Stomach (tissue), 8 donors: ENCODE measurements at regions not wholly inside any gene's neighbourhood (a gene's known extent, or its start where the extent isn't known, plus 50 kb on each side); places are given as distances from the start of the nearest gene placed in this dataset.

Source experiments
- DNase-seq, 2 donors: peaks; one replicate each; pipeline versions ENCODE4 v3.0.0 to v3.0.0-alpha.2; 2013 to 2019
- H3K27ac ChIP-seq, 5 donors: fragments of 200-600 bp in 4 of 5; sonication (generic) in 4 of 5; one replicate each; pipeline ENCODE4 v1.5.1; 2013 to 2019; ENCODE audit warnings: mild to moderate bottlenecking in 1 of 5, moderate library complexity in 1 of 5
- H3K27me3 ChIP-seq, 3 donors: fragments of 200-600 bp; sonication (generic); one replicate each; pipeline ENCODE4 v1.5.1; 2017 to 2019; ENCODE audit warnings: mixed run types in 1 of 3
- H3K36me3 ChIP-seq, 4 donors: fragments of 200-600 bp; sonication (generic); 1 replicate in 3 of 4; 2 replicates in 1 of 4; pipeline ENCODE4 v1.5.1; 2016 to 2019
- H3K4me1 ChIP-seq, 4 donors: fragments of 200-600 bp; sonication (generic); one replicate each; pipeline ENCODE4 v1.5.1; 2016 to 2019
- H3K4me3 ChIP-seq, 4 donors: fragments of 200-600 bp; sonication (generic) in 3 of 4; one replicate each; pipeline ENCODE4 v1.5.1; 2016 to 2019; ENCODE audit warnings: mild to moderate bottlenecking in 1 of 4
- H3K9me3 ChIP-seq, 4 donors: fragments of 200-600 bp; sonication (generic); one replicate each; pipeline ENCODE4 v1.5.1; 2016 to 2019
- CTCF ChIP-seq, 7 experiments: fragments of 450-650 bp in 4 of 7; fragments of 200-600 bp in 3 of 7; sonication (generic) in 3 of 7; IDR thresholded peaks; one replicate each; pipeline ENCODE4 v1.5.1; 2016 to 2019; ENCODE audit warnings: antibody characterized with exemption in 7 of 7, control low read depth in 2 of 7, mild to moderate bottlenecking in 1 of 7
- EP300 ChIP-seq: sonication (generic); formaldehyde crosslinking; IDR thresholded peaks from one replicate; pipeline ENCODE4 v1.6.1; 2017; ENCODE audit warnings: antibody characterized with exemption
- POLR2A ChIP-seq, 4 donors: fragments of 450-650 bp; IDR thresholded peaks; one replicate each; pipeline ENCODE4 v1.6.1; 2016; ENCODE audit warnings: antibody characterized with exemption in 4 of 4, control low read depth in 2 of 4, mild to moderate bottlenecking in 1 of 4, moderate library complexity in 1 of 4
- POLR2AphosphoS5 ChIP-seq, 3 donors: sonication (generic); formaldehyde crosslinking; IDR thresholded peaks; one replicate each; pipeline ENCODE4 v1.6.1; 2016; ENCODE audit warnings: antibody characterized with exemption in 3 of 3
- WGBS, 5 donors: extraction: QIAGEN DNeasy Blood & Tissue Kit in 3 of 5; methylation state at CpG; one replicate each; pipeline versions ENCODE4 v1.1.5 to v1.1.7; 2013 to 2018; 5-methylcytosine and 5-hydroxymethylcytosine counted together
- intact Hi-C: fragments of 100-400 bp; cut with DNase I; formaldehyde crosslinking; loops from one replicate; pipeline ENCODE4 v1.15.1; 2023; ENCODE audit warnings: low total_unique reads
- donor health status: healthy with polysubstance abuse.
- donor health status: Bipolar disorder and iron deficiency.
- donor health status: healthy.

- no peaks in the 10 kb centered on the region for H3K27me3 ChIP-seq
- 48 to 68% (median 56%) methylated on average over 1 of the region's 1 CpG for WGBS, 5 donors
- intact Hi-C loops, result no loop called here
- H3K36me3 ChIP-seq, result no peaks in the 10 kb centered on the region
- DNase-seq, result no peak
- peaks cover 0 to 4% (median 0%) of the 10 kb centered on the region in 4 donors for H3K4me1 ChIP-seq
- H3K9me3 ChIP-seq, result no peaks in the 10 kb centered on the region
- TF ChIP-seq EP300 (no peak), POLR2A (IDR thresholded peaks at IDR 0.05) (no peak), CTCF (IDR thresholded peaks at IDR 0.05) (no peak), POLR2AphosphoS5 (IDR thresholded peaks at IDR 0.05) (no peak)
- no peak overlapping the region for H3K27ac ChIP-seq
- H3K4me3 ChIP-seq, result no peak overlapping the region
Measured at GRCh38 chr12:77345336-77345735, 280.0 kb upstream of the E2F7 start.

- Histone ChIP-seq H3K4me1 (peaks cover 0 to 4% (median 0%) of the 10 kb centered on the region in 4 donors), H3K27me3 (no peaks in the 10 kb centered on the region), H3K27ac (no peak overlapping the region), H3K36me3 (no peaks in the 10 kb centered on the region), H3K4me3 (no peak overlapping the region), H3K9me3 (no peaks in the 10 kb centered on the region)
- DNase-seq, result no peak
- TF ChIP-seq EP300, result no peak
- TF ChIP-seq POLR2A (IDR thresholded peaks at IDR 0.05), result no peak
- no peak for TF ChIP-seq POLR2AphosphoS5 (IDR thresholded peaks at IDR 0.05)
- no peak for TF ChIP-seq CTCF (IDR thresholded peaks at IDR 0.05)
- WGBS, 5 donors, result 38 to 92% (median 87%) methylated on average over 1 of the region's 1 CpG
- intact Hi-C loops, result no loop called here
Measured at GRCh38 chr12:77344651-77345050, 279.3 kb upstream of the E2F7 start.

GRCh38 chr12:77343291-77343690 is 277.9 kb upstream of the E2F7 start:
- no peak overlapping the region for H3K27ac ChIP-seq
- intact Hi-C loops, result no loop called here
- 66 to 88% (median 80%) methylated on average over 1 of the region's 1 CpG for WGBS, 5 donors
- no peaks in the 10 kb centered on the region for H3K9me3 ChIP-seq
- no peaks in the 10 kb centered on the region for H3K27me3 ChIP-seq
- no peaks in the 10 kb centered on the region for H3K36me3 ChIP-seq
- DNase-seq, result no peak
- TF ChIP-seq POLR2AphosphoS5 (IDR thresholded peaks at IDR 0.05) (no peak), CTCF (IDR thresholded peaks at IDR 0.05) (no peak)
- peaks cover 0 to 4% (median 0%) of the 10 kb centered on the region in 4 donors for H3K4me1 ChIP-seq
- H3K4me3 ChIP-seq, result no peak overlapping the region

- no peaks in the 10 kb centered on the region for H3K27me3 ChIP-seq
- no peak overlapping the region for H3K4me3 ChIP-seq
- H3K4me1 ChIP-seq, result peaks cover 0 to 4% (median 0%) of the 10 kb centered on the region in 4 donors
- DNase-seq, result no peak
- 53 to 64% (median 55%) methylated on average over 2 of the region's 2 CpGs for WGBS, 5 donors
- no peak overlapping the region for H3K27ac ChIP-seq
- H3K36me3 ChIP-seq, result no peaks in the 10 kb centered on the region
- intact Hi-C loops, result no loop called here
- TF ChIP-seq CTCF (IDR thresholded peaks at IDR 0.05), result no peak
- TF ChIP-seq POLR2AphosphoS5 (IDR thresholded peaks at IDR 0.05), result no peak
- no peak for TF ChIP-seq POLR2A (IDR thresholded peaks at IDR 0.05)
- TF ChIP-seq EP300, result no peak
- H3K9me3 ChIP-seq, result no peaks in the 10 kb centered on the region
Measured at GRCh38 chr12:77342253-77342652, 276.9 kb upstream of the E2F7 start.
